A549 (cell line): ENCODE measurements at regions not wholly inside any gene's neighbourhood (a gene's known extent, or its start where the extent isn't known, plus 50 kb on each side); places are given as distances from the start of the nearest gene placed in this dataset.

Source experiments
- ATAC-seq, 2 experiments: fragments of 200-7000 bp in 1 of 2; fragments of >200 bp in 1 of 2; cut with Nextera tagmentation in 1 of 2; cut with Tn5 transposase in 1 of 2; 3 replicates each; pipeline versions ENCODE4 v1.8.0 to v1.9.1; 2018 to 2020; ENCODE audit warnings: mild to moderate bottlenecking in 1 of 2, moderate library complexity in 1 of 2
- CTCF ChIA-PET: fragments of 300-600 bp; sonication (Branson Sonifier 250); formaldehyde crosslinking; extraction: SDS; loops from one replicate; lab custom pipeline; 2021; ENCODE audit warnings: antibody characterized with exemption, inconsistent platforms; lab: Yijun Ruan, JAX
- POLR2A ChIA-PET: fragments of 350-600 bp; formaldehyde crosslinking; extraction: SDS; loops from one replicate; lab custom pipeline; 2021; ENCODE audit warnings: antibody characterized with exemption, inconsistent platforms; lab: Yijun Ruan, JAX
- DNase-seq, 2 experiments: peaks; one replicate each; pipeline versions ENCODE4 v3.0.0 to v3.0.0-alpha.2; 2011 to 2016; ENCODE audit warnings: low read depth in 1 of 2, low spot score in 1 of 2
- FAIRE-seq: peaks from 2 replicates; lab custom pipeline; 2011; peaks lifted over from hg19 to GRCh38; lab: Jason Lieb, UNC
- H3K27ac ChIP-seq, 2 experiments: fragments of >200 bp; sonication (Bioruptor Twin); formaldehyde crosslinking; 3 replicates each; pipeline ENCODE4 v1.5.1; 2016 to 2017
- H3K4me1 ChIP-seq: fragments of >200 bp; sonication (Bioruptor Twin); formaldehyde crosslinking; 3 replicates; pipeline ENCODE4 v1.6.1; 2016
- H3K4me2 ChIP-seq: fragments of >200 bp; sonication (Bioruptor Twin); formaldehyde crosslinking; 3 replicates; pipeline ENCODE4 v1.6.1; 2016
- H3K4me3 ChIP-seq: fragments of >200 bp; sonication (Bioruptor Twin); formaldehyde crosslinking; 3 replicates; pipeline ENCODE4 v1.5.1; 2016
- H3K9me3 ChIP-seq: fragments of >200 bp; sonication (Bioruptor Twin); formaldehyde crosslinking; 3 replicates; pipeline ENCODE4 v1.6.1; 2016
- BHLHE40 ChIP-seq: IDR thresholded peaks from 2 replicates; pipeline ENCODE4 v1.6.1; 2012; ENCODE audit warnings: low read depth, low read length, inconsistent platforms
- CBX8 ChIP-seq: fragments of 200-600 bp; sonication (generic); IDR thresholded peaks from 2 replicates; pipeline ENCODE4 v1.6.1; 2016
- CEBPB ChIP-seq, 2 experiments: fragments of >200 bp in 1 of 2; sonication (Bioruptor Twin) in 1 of 2; formaldehyde crosslinking in 1 of 2; IDR thresholded peaks; 2 replicates each; pipeline ENCODE4 v1.6.1; 2012 to 2016
- CHD2 ChIP-seq: fragments of 150-350 bp; IDR thresholded peaks from 2 replicates; pipeline ENCODE4 v1.6.1; 2014; ENCODE audit warnings: low read length; ENCODE audit not compliant: partially characterized antibody
- HES2 ChIP-seq: fragments of >200 bp; sonication (Bioruptor Twin); formaldehyde crosslinking; IDR thresholded peaks from 2 replicates; pipeline ENCODE4 v1.6.1; 2016
- HOXA7 ChIP-seq: fragments of 250-450 bp; sonication (Bioruptor Pico); IDR thresholded peaks from 2 replicates; pipeline ENCODE4 v1.5.0; 2020; ENCODE audit warnings: mild to moderate bottlenecking, moderate library complexity
- HOXB5 ChIP-seq: fragments of 250-450 bp; sonication (Bioruptor Pico); IDR thresholded peaks from 2 replicates; pipeline ENCODE4 v1.5.0; 2020; ENCODE audit warnings: mild to moderate bottlenecking, moderate library complexity
- KDM5A ChIP-seq: fragments of 200-600 bp; sonication (generic); IDR thresholded peaks from 2 replicates; pipeline ENCODE4 v1.6.1; 2016; ENCODE audit warnings: antibody characterized with exemption, mild to moderate bottlenecking
- MAFK ChIP-seq: fragments of 450-650 bp; IDR thresholded peaks from 2 replicates; pipeline ENCODE4 v1.6.1; 2014; ENCODE audit not compliant: partially characterized antibody
- PHF8 ChIP-seq: fragments of 200-600 bp; sonication (generic); IDR thresholded peaks from 2 replicates; pipeline ENCODE4 v1.6.1; 2016; ENCODE audit warnings: low read depth, mild to moderate bottlenecking, antibody characterized with exemption, moderate library complexity, borderline replicate concordance
- POLR2A ChIP-seq: IDR thresholded peaks from 2 replicates; pipeline ENCODE4 v1.6.1; 2012; ENCODE audit warnings: mild to moderate bottlenecking, low read length
- RARB ChIP-seq: fragments of 250-450 bp; sonication (Bioruptor Pico); IDR thresholded peaks from 2 replicates; pipeline ENCODE4 v1.8.0; 2021; ENCODE audit warnings: mild to moderate bottlenecking, moderate library complexity
- RFX5 ChIP-seq: fragments of 450-650 bp; IDR thresholded peaks from 2 replicates; pipeline ENCODE4 v1.7.1; 2014; ENCODE audit warnings: antibody characterized with exemption, mild to moderate bottlenecking, moderate library complexity
- RNF2 ChIP-seq: fragments of 200-600 bp; sonication (generic); IDR thresholded peaks from 2 replicates; pipeline ENCODE4 v1.6.1; 2016; ENCODE audit warnings: low read depth, mild to moderate bottlenecking, antibody characterized with exemption, moderate library complexity, borderline replicate concordance
- SREBF2 ChIP-seq: fragments of 450-650 bp; IDR thresholded peaks from 2 replicates; pipeline ENCODE4 v1.6.1; 2014; ENCODE audit warnings: mild to moderate bottlenecking, moderate library complexity
- TFCP2L1 ChIP-seq: fragments of 250-450 bp; sonication (Bioruptor Pico); IDR thresholded peaks from 2 replicates; pipeline ENCODE4 v1.5.0; 2021; ENCODE audit warnings: mild to moderate bottlenecking
- ZFP36 ChIP-seq: fragments of 450-650 bp; IDR thresholded peaks from 2 replicates; pipeline ENCODE4 v1.6.1; 2014; ENCODE audit warnings: borderline replicate concordance; ENCODE audit not compliant: partially characterized antibody
- ZNF302 ChIP-seq: fragments of 250-450 bp; sonication (Bioruptor Pico); IDR thresholded peaks from 2 replicates; pipeline ENCODE4 v1.9.0; 2021; ENCODE audit warnings: inconsistent platforms, mild to moderate bottlenecking, moderate library complexity
- WGBS: methylation state at CpG from one replicate; pipeline ENCODE4 v1.1.6; 2017; ENCODE audit errors: missing lambda C conversion rate; 5-methylcytosine and 5-hydroxymethylcytosine counted together
- TF ChIP-seq, protein P1 (sequence below): IDR thresholded peaks from 2 replicates; pipeline ENCODE4 v1.6.1; 2012
- TF ChIP-seq, protein P2 (sequence below): fragments of >200 bp; sonication (Bioruptor Twin); formaldehyde crosslinking; IDR thresholded peaks from 3 replicates; pipeline ENCODE4 v1.5.1; 2016
- TF ChIP-seq, protein P3 (sequence below): fragments of 200-600 bp; sonication (generic); IDR thresholded peaks from 2 replicates; pipeline ENCODE4 v1.6.1; 2016; ENCODE audit warnings: antibody characterized with exemption, mild to moderate bottlenecking, moderate library complexity

GRCh38 chr9:28034242-28034641 lies 461.0 kb upstream of the C9orf72 start:
- no peak for ATAC-seq
- TF ChIP-seq BHLHE40 (no peak), HOXB5 (CRISPR knock-in tag) (no peak), RFX5 (no peak), ZFP36 (no peak)
- TF ChIP-seq, protein P1, sequence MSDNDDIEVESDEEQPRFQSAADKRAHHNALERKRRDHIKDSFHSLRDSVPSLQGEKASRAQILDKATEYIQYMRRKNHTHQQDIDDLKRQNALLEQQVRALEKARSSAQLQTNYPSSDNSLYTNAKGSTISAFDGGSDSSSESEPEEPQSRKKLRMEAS, result no peak
- TF ChIP-seq, all 56 proteins: peak for 0
- no peaks in the 10 kb centered on the region for H3K4me1 ChIP-seq
- POLR2A ChIA-PET, result no interaction called here
- DNase-seq (no peak), FAIRE-seq (no peak)
- H3K27ac ChIP-seq, result no peak overlapping the region
- H3K4me3 ChIP-seq, result no peak overlapping the region
- H3K4me2 ChIP-seq, result no peak overlapping the region
- WGBS, result 3% methylated on average over 6 of the region's 6 CpGs
- CTCF ChIA-PET, result no interaction called here
- no peaks in the 10 kb centered on the region for H3K9me3 ChIP-seq

- no peak overlapping the region for H3K4me2 ChIP-seq
- FAIRE-seq, result no peak
- DNase-seq, result no peak
- TF ChIP-seq, protein P2, sequence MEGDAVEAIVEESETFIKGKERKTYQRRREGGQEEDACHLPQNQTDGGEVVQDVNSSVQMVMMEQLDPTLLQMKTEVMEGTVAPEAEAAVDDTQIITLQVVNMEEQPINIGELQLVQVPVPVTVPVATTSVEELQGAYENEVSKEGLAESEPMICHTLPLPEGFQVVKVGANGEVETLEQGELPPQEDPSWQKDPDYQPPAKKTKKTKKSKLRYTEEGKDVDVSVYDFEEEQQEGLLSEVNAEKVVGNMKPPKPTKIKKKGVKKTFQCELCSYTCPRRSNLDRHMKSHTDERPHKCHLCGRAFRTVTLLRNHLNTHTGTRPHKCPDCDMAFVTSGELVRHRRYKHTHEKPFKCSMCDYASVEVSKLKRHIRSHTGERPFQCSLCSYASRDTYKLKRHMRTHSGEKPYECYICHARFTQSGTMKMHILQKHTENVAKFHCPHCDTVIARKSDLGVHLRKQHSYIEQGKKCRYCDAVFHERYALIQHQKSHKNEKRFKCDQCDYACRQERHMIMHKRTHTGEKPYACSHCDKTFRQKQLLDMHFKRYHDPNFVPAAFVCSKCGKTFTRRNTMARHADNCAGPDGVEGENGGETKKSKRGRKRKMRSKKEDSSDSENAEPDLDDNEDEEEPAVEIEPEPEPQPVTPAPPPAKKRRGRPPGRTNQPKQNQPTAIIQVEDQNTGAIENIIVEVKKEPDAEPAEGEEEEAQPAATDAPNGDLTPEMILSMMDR, result no peak
- TF ChIP-seq PHF8 (no peak), KDM5A (no peak), HOXB5 (CRISPR knock-in tag) (no peak), RNF2 (no peak), HES2 (no peak), RARB (no peak), CHD2 (no peak), CBX8 (no peak), MAFK (no peak), HOXA7 (no peak), ZNF302 (no peak), POLR2A (no peak), TFCP2L1 (no peak), CEBPB (IDR thresholded peaks at IDR 0.05) (no peak), ZFP36 (no peak), SREBF2 (no peak)
- TF ChIP-seq, protein P1, result no peak
- TF ChIP-seq, protein P3, sequence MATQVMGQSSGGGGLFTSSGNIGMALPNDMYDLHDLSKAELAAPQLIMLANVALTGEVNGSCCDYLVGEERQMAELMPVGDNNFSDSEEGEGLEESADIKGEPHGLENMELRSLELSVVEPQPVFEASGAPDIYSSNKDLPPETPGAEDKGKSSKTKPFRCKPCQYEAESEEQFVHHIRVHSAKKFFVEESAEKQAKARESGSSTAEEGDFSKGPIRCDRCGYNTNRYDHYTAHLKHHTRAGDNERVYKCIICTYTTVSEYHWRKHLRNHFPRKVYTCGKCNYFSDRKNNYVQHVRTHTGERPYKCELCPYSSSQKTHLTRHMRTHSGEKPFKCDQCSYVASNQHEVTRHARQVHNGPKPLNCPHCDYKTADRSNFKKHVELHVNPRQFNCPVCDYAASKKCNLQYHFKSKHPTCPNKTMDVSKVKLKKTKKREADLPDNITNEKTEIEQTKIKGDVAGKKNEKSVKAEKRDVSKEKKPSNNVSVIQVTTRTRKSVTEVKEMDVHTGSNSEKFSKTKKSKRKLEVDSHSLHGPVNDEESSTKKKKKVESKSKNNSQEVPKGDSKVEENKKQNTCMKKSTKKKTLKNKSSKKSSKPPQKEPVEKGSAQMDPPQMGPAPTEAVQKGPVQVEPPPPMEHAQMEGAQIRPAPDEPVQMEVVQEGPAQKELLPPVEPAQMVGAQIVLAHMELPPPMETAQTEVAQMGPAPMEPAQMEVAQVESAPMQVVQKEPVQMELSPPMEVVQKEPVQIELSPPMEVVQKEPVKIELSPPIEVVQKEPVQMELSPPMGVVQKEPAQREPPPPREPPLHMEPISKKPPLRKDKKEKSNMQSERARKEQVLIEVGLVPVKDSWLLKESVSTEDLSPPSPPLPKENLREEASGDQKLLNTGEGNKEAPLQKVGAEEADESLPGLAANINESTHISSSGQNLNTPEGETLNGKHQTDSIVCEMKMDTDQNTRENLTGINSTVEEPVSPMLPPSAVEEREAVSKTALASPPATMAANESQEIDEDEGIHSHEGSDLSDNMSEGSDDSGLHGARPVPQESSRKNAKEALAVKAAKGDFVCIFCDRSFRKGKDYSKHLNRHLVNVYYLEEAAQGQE, result no peak
- H3K4me3 ChIP-seq, result no peak overlapping the region
- H3K9me3 ChIP-seq, result no peaks in the 10 kb centered on the region
- H3K4me1 ChIP-seq, result no peaks in the 10 kb centered on the region
- WGBS, result 3% methylated on average over 1 of the region's 1 CpG
- ChIA-PET POLR2A (no interaction called here), CTCF (interaction anchor here (0.9 kb wide), 1 partner anchor 36 kb away, joined by 3 read pairs; no protein-coding TSS in a partner anchor)
- ATAC-seq, result no peak
- H3K27ac ChIP-seq, result no peak overlapping the region
These were observed 464.7 kb upstream of the C9orf72 start for GRCh38 chr9:28037968-28038367.
